Ishikawa (cell line): ENCODE measurements at regions not wholly inside any gene's neighbourhood (a gene's known extent, or its start where the extent isn't known, plus 50 kb on each side); places are given as distances from the start of the nearest gene placed in this dataset.

ENCODE experiments used
- CEBPB ChIP-seq: IDR thresholded peaks from 2 replicates; pipeline ENCODE4 v1.6.1; 2012
- CREB1 ChIP-seq: IDR thresholded peaks from 2 replicates; pipeline ENCODE4 v1.6.1; 2012; ENCODE audit warnings: low read depth
- EGR1 ChIP-seq: IDR thresholded peaks from 2 replicates; pipeline ENCODE4 v1.6.1; 2012
- EP300 ChIP-seq: IDR thresholded peaks from 2 replicates; pipeline ENCODE4 v1.6.1; 2012; ENCODE audit warnings: borderline replicate concordance
- FOXM1 ChIP-seq: IDR thresholded peaks from 2 replicates; pipeline ENCODE4 v1.6.1; 2012; ENCODE audit warnings: low read depth, borderline replicate concordance
- MAX ChIP-seq: IDR thresholded peaks from 2 replicates; pipeline ENCODE4 v1.6.1; 2012
- NFIC ChIP-seq: IDR thresholded peaks from 2 replicates; pipeline ENCODE4 v1.6.1; 2012
- RAD21 ChIP-seq: IDR thresholded peaks from 2 replicates; pipeline ENCODE4 v1.6.1; 2012; ENCODE audit warnings: low read depth
- REST ChIP-seq: IDR thresholded peaks from 2 replicates; pipeline ENCODE4 v1.6.1; 2012; ENCODE audit warnings: low read depth, mild to moderate bottlenecking
- TAF1 ChIP-seq: IDR thresholded peaks from 2 replicates; pipeline ENCODE4 v1.6.1; 2012; ENCODE audit warnings: low read depth, mild to moderate bottlenecking
- TCF12 ChIP-seq: IDR thresholded peaks from 2 replicates; pipeline ENCODE4 v1.6.1; 2012; ENCODE audit warnings: low read depth
- TEAD4 ChIP-seq: IDR thresholded peaks from 2 replicates; pipeline ENCODE4 v1.6.1; 2012
- USF1 ChIP-seq: IDR thresholded peaks from 2 replicates; pipeline ENCODE4 v1.6.1; 2012
- YY1 ChIP-seq: IDR thresholded peaks from 2 replicates; pipeline ENCODE4 v1.6.1; 2012; ENCODE audit warnings: low read depth
- ZBTB7A ChIP-seq: IDR thresholded peaks from 2 replicates; pipeline ENCODE4 v1.6.1; 2012; ENCODE audit warnings: low read depth

- no peak for TF ChIP-seq TAF1
- 0 out of 2 replicates have a peak, but pooled peaks have one; percentile 18 for TF ChIP-seq TEAD4
- TF ChIP-seq ZBTB7A: peak; percentile 50; the same call in 1 of the 2 replicates
- no peak for TF ChIP-seq NFIC
- TF ChIP-seq REST: no peak
- no peak for TF ChIP-seq RAD21
- peak; percentile 46; the same call in 1 of the 2 replicates for TF ChIP-seq EP300
- TF ChIP-seq TCF12: no peak
- TF ChIP-seq FOXM1: no peak
- peak; percentile 97 for TF ChIP-seq EGR1
- TF ChIP-seq USF1: no peak
- TF ChIP-seq MAX: no peak; the same call in 1 of the 2 replicates
- TF ChIP-seq CEBPB: no peak
- TF ChIP-seq CREB1: no peak
- TF ChIP-seq YY1: peak; percentile 64; the same call in 1 of the 2 replicates
These were observed 108.1 kb upstream of the STOX2 start for GRCh38 chr4:183797011-183797444.

- TF ChIP-seq ZBTB7A: peak; percentile 20; the same call in 1 of the 2 replicates
- no peak for TF ChIP-seq CEBPB
- no peak for TF ChIP-seq REST
- TF ChIP-seq MAX: peak; percentile 39
- no peak for TF ChIP-seq FOXM1
- TF ChIP-seq TCF12: peak; percentile 3; the same call in 1 of the 2 replicates
- TF ChIP-seq YY1: peak; percentile 9; the same call in 1 of the 2 replicates
- TF ChIP-seq USF1: no peak; the same call in 1 of the 2 replicates
- TF ChIP-seq TAF1: peak; percentile 22; the same call in 1 of the 2 replicates
- peak; percentile 86 for TF ChIP-seq EGR1
- TF ChIP-seq TEAD4: peak; percentile 23; the same call in 1 of the 2 replicates
These were observed 107.4 kb upstream of the STOX2 start for GRCh38 chr4:183797445-183798300.

- no peak for TF ChIP-seq REST
- no peak for TF ChIP-seq FOXM1
- 0 out of 2 replicates have a peak, but pooled peaks have one; percentile 27 for TF ChIP-seq MAX
- no peak for TF ChIP-seq EP300
- TF ChIP-seq CEBPB: no peak
- no peak for TF ChIP-seq USF1
- no peak for TF ChIP-seq RAD21
- TF ChIP-seq ZBTB7A: peak; percentile 68
- peak; percentile 7; the same call in 1 of the 2 replicates for TF ChIP-seq TEAD4
- no peak for TF ChIP-seq TAF1
- no peak for TF ChIP-seq NFIC
- 0 out of 2 replicates have a peak, but pooled peaks have one; percentile 47 for TF ChIP-seq YY1
- TF ChIP-seq EGR1: no peak
- TF ChIP-seq TCF12: no peak; the same call in none of the 2 replicates
- TF ChIP-seq CREB1: no peak
These were observed 106.5 kb upstream of the STOX2 start for GRCh38 chr4:183798301-183799253.
